ENCODE measurements at regions not wholly inside any gene's neighbourhood (a gene's known extent, or its start where the extent isn't known, plus 50 kb on each side); places are given as distances from the start of the nearest gene placed in this dataset.

GRCh38 chr6:78380541-78380940 is 486.8 kb upstream of the IRAK1BP1 start:
- TF ChIP-seq POLR2A (IDR thresholded peaks at IDR 0.05): no peak
- TF ChIP-seq, protein P1, sequence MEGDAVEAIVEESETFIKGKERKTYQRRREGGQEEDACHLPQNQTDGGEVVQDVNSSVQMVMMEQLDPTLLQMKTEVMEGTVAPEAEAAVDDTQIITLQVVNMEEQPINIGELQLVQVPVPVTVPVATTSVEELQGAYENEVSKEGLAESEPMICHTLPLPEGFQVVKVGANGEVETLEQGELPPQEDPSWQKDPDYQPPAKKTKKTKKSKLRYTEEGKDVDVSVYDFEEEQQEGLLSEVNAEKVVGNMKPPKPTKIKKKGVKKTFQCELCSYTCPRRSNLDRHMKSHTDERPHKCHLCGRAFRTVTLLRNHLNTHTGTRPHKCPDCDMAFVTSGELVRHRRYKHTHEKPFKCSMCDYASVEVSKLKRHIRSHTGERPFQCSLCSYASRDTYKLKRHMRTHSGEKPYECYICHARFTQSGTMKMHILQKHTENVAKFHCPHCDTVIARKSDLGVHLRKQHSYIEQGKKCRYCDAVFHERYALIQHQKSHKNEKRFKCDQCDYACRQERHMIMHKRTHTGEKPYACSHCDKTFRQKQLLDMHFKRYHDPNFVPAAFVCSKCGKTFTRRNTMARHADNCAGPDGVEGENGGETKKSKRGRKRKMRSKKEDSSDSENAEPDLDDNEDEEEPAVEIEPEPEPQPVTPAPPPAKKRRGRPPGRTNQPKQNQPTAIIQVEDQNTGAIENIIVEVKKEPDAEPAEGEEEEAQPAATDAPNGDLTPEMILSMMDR (IDR thresholded peaks at IDR 0.05): no peak

Data from suprapubic skin (tissue), 3 donors.